Astrocyte of the spinal cord (primary cell): ENCODE measurements at regions not wholly inside any gene's neighbourhood (a gene's known extent, or its start where the extent isn't known, plus 50 kb on each side); places are given as distances from the start of the nearest gene placed in this dataset.

Experiments used
- DNase-seq: peaks from one replicate; pipeline ENCODE4 v3.0.0; 2011; ENCODE audit warnings: low read depth, low spot score
- H3K4me3 ChIP-seq: 2 replicates; pipeline ENCODE4 v1.5.1; 2011; ENCODE audit warnings: low read depth, mild to moderate bottlenecking, low read length, moderate library complexity
- CTCF ChIP-seq: IDR thresholded peaks from 2 replicates; pipeline ENCODE4 v1.5.1; 2012; ENCODE audit warnings: low read depth, mild to moderate bottlenecking, low read length, inconsistent platforms
- in situ Hi-C: cut with HindIII; loops from 2 replicates; pipeline ENCODE4 v1.10.0; 2017; ENCODE audit warnings: low sequenced_read_pairs

GRCh38 chr12:125406131-125406530, 340.9 kb downstream of the AACS start:
- DNase-seq: no peak
- no peak for TF ChIP-seq CTCF
- H3K4me3 ChIP-seq: no peak overlapping the region
- in situ Hi-C loops: no loop called here

DNA sequence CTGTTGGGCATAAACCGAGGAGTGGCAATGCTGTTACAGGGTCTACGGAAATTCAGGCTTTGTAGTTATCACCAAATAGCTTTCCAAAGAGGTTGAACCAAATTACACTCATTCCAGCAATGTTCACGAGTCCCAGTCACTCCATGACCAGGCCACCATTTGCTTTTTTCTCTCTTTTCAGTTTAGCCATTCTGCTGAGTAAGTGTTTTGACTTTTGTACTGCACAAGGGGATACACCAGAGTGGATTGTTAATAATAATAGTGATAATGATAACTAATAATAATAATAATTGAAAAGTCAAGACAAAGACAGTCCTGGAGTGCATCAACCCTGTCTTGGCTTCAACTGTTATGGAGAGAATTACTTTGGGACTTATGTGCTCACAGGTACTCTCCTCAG, 343.5 kb downstream of the AACS start:
- no peak for TF ChIP-seq CTCF
- DNase-seq: no peak
- no peak overlapping the region for H3K4me3 ChIP-seq
- in situ Hi-C loops: no loop called here

- in situ Hi-C loops: no loop called here
- no peak for DNase-seq
- no peak for TF ChIP-seq CTCF
- H3K4me3 ChIP-seq: no peak overlapping the region
These were observed 347.3 kb downstream of the AACS start for GRCh38 chr12:125412506-125412905.

DNA sequence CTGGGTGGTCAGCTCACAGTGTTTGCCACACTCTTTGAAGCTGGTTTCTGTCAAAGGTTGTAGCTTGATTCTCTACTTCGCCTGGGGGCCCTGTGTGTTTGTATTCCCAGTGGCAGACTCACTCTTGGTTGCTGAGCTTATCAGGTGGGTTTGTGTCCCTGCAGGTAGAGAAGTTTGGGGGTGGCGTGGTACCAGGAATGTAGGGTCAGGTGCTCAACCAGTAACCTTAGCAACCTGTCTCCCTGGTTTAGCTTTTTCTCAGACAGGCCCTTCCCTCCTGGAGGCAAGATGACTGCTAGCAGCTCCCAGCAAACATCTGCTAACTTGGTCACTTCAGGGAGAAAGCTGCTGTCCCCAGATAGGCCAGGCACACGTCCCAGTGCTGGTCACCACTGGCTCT, 352.2 kb downstream of the AACS start:
- in situ Hi-C loops: no loop called here
- DNase-seq: no peak
- no peak for TF ChIP-seq CTCF
- H3K4me3 ChIP-seq: no peak overlapping the region

GRCh38 chr12:125418902-125419564, 353.8 kb downstream of the AACS start:
- no peak for TF ChIP-seq CTCF
- no peak for DNase-seq
- no peak overlapping the region for H3K4me3 ChIP-seq
- in situ Hi-C loops: no loop called here

DNA sequence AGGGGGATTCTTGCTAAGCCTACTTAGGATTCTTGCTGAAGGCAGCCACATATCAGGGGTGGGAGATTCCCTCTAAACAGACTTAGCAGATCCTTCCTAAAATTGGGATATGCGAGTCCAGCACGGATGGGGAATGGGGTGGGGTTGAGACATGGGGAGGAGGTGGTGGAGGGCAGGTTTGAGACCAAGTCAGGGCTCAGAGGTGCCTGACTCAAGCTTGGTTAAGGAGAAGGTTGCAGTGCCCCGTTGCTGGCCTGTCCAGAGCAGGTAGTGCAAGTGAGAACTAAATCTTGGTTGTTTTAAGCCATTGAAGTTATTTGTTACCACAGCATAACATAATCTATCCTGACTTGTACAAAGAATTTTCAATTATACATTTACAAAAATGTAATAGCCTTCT, 359.7 kb downstream of the AACS start:
- in situ Hi-C loops: no loop called here
- H3K4me3 ChIP-seq: no peak overlapping the region
- no peak for TF ChIP-seq CTCF
- DNase-seq: no peak

GRCh38 chr12:125431516-125431915, 366.3 kb downstream of the AACS start:
- in situ Hi-C loops: no loop called here
- no peak overlapping the region for H3K4me3 ChIP-seq
- no peak for DNase-seq
- TF ChIP-seq CTCF: no peak
